HUES48 (cell line): ENCODE measurements at regions not wholly inside any gene's neighbourhood (a gene's known extent, or its start where the extent isn't known, plus 50 kb on each side); places are given as distances from the start of the nearest gene placed in this dataset.
"Not testable (repeated sequence)": the region's sequence is repeated elsewhere in the genome, so short reads cannot be mapped to it uniquely, and the experiment has no call there.

Experiments used
- H3K27ac ChIP-seq: one replicate; pipeline ENCODE4 v1.7.0; 2013; ENCODE audit warnings: low read depth, low read length, inconsistent platforms
- H3K27me3 ChIP-seq: 2 replicates; pipeline ENCODE4 v1.6.1; 2013; ENCODE audit warnings: mild to moderate bottlenecking, low read length; ENCODE audit not compliant: control insufficient read depth, insufficient read depth
- H3K36me3 ChIP-seq: 2 replicates; pipeline ENCODE4 v1.6.1; 2013; ENCODE audit warnings: low read length; ENCODE audit not compliant: control insufficient read depth, insufficient read depth
- H3K4me1 ChIP-seq: 2 replicates; pipeline ENCODE4 v1.6.1; 2013; ENCODE audit warnings: mild to moderate bottlenecking, low read length; ENCODE audit not compliant: control insufficient read depth, insufficient read depth
- H3K4me3 ChIP-seq: 2 replicates; pipeline ENCODE4 v1.5.1; 2013; ENCODE audit warnings: mild to moderate bottlenecking, low read depth, low read length
- H3K9ac ChIP-seq: 2 replicates; pipeline ENCODE4 v1.6.1; 2013; ENCODE audit warnings: mild to moderate bottlenecking, low read depth, low read length, moderate library complexity
- H3K9me3 ChIP-seq: 2 replicates; pipeline ENCODE4 v1.6.1; 2013; ENCODE audit warnings: low read length; ENCODE audit not compliant: control insufficient read depth, insufficient read depth

DNA sequence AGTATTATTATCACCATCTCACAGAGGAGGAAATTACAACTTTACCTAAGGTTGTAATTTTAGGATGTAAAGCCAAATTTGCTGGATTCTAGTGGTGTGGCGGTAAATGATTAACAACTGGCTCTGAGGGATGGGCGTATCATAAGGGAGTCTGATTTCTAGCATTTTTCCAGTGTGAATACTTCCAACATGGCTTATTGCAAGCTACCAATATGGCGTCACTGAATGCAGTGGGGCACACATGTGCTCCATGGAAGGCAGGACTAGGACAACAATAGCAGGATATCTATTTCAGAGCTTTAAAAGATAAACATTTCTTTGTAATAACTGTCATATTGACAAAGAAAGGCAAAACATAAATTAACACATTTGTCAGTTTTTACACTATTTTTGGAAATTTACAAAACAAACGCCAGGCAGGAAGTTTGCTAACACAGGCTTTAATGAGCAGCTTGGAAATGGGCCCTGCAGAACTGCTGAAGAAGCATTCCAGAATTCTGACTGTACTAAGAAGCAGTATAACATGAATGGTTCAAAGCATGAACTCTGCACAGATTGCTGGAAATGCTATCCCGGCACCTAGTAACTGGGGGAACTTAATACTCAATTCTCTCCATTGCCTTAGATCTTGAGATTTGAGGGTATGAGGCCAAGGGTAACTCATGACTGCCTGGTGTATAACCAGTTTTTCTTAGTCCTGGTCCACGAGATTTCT is 439.3 kb upstream of the MAP2 start:
- Histone ChIP-seq H3K27me3 (no peaks in the 10 kb centered on the region), H3K4me1 (peaks cover 1% of the 10 kb centered on the region), H3K36me3 (no peaks in the 10 kb centered on the region), H3K4me3 (no peak overlapping the region), H3K9me3 (no peaks in the 10 kb centered on the region), H3K27ac (no peak overlapping the region), H3K9ac (no peak overlapping the region)

DNA sequence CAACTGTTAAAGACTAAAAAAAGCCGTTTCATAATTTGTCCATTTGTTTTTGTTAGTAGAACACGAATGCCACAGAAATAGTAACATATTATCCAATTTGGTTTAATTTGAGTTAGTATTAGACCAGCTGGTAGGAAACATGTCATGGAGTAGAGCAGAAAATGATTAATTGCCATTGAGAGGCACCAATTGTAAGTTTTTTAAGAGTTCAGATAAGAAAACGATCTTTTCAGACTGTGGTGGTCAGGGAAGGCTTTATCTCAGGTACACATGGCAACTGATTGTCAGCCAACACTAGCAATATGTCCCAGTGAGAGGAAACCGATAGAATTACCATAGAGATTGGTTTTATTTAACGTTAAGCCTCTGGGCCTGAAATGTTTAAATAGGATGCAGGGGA is 438.2 kb upstream of the MAP2 start:
- Histone ChIP-seq H3K9me3 (no peaks in the 10 kb centered on the region), H3K36me3 (no peaks in the 10 kb centered on the region), H3K9ac (no peak overlapping the region), H3K4me3 (no peak overlapping the region), H3K4me1 (peaks cover 6% of the 10 kb centered on the region), H3K27ac (no peak overlapping the region), H3K27me3 (no peaks in the 10 kb centered on the region)

DNA sequence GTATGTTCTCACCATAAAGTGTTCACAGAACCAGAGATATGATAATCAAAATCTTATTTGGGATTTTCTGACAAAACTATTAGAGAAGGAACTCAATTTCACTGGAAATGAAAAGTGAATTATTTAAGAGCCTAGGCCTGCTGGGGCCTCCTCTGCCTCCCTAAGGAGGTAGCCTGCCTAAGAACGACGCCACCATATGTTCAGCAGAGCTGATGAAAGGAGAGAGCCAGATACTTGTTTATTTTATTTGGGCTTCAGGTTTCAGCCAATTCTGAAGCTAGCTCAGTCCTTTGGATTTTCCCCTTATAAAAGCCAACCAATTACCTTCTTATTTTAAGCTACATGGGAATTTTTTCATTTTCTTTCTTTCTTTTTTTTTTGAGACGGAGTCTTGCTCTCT is 433.1 kb upstream of the MAP2 start:
- Histone ChIP-seq H3K27me3 (no peaks in the 10 kb centered on the region), H3K9me3 (no peaks in the 10 kb centered on the region), H3K4me1 (peaks cover 6% of the 10 kb centered on the region), H3K9ac (no peak overlapping the region), H3K4me3 (no peak overlapping the region), H3K27ac (no peak overlapping the region), H3K36me3 (no peaks in the 10 kb centered on the region)

DNA sequence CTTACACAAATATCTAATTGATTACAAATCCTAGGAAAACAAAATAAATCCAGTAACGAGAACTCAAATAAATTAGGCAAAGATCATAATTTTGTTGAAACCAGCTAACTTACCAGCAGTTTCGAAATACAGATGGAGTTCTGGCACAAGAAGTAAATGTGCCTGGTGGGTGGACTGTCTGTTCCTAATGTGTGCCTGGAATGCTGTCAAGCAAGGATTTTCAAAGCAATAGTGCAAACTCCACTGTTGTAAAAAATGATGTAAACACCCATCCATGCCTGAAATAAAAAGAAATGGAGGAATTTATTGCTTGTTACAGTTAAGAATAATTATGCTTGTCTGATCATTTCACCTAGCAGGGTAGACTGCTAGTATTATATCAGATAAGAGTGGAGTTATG is 423.9 kb upstream of the MAP2 start:
- H3K27ac ChIP-seq = no peak overlapping the region
- no peaks in the 10 kb centered on the region; the same call in 1 of the 2 replicates for H3K9me3 ChIP-seq
- H3K36me3 ChIP-seq = no peaks in the 10 kb centered on the region
- H3K27me3 ChIP-seq = no peaks in the 10 kb centered on the region
- H3K9ac ChIP-seq = no peak overlapping the region
- no peaks in the 10 kb centered on the region for H3K4me1 ChIP-seq
- no peak overlapping the region for H3K4me3 ChIP-seq

DNA sequence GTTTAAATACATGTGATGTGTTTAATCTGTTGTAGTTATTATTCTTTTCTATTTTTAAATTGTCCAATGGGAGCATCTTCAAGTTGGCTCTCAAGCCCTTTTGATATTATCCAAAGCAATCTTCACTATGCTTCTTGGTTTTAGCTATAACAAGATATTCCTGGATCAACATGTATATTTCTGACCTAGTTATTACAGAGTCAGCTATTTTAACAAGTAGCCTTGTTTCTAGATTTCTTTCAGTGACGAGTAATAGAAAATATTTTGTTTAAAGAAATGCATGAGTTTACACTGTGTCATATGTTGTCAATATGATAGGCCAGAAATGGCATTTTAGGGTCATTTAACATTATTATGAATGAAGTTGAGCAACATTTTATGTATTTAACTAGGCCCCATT is 421.8 kb upstream of the MAP2 start:
- H3K9ac ChIP-seq = no peak overlapping the region
- H3K27me3 ChIP-seq = no peaks in the 10 kb centered on the region
- H3K4me1 ChIP-seq = no peaks in the 10 kb centered on the region
- no peak overlapping the region for H3K27ac ChIP-seq
- peaks cover 18% of the 10 kb centered on the region for H3K9me3 ChIP-seq
- no peak overlapping the region for H3K4me3 ChIP-seq
- H3K36me3 ChIP-seq = no peaks in the 10 kb centered on the region

DNA sequence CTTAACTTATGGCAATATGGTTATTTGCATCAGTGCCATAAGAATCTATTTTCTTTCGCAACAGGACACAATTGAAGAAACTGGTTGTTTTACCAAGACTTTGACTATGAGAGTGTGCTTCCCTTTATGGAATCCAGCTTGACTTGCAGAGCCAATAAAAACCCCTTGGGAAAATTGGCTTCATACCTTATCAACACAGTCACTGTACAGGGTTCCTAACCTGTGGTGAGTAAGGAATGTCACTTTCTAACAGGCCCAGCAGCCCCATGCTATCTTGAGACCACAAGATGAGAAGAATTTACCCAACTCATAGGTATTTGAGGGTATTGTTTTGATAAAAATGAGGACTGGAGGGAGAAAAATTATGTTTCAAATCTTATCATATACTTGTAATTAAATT is 418.5 kb upstream of the MAP2 start:
- peaks cover 9% of the 10 kb centered on the region for H3K4me1 ChIP-seq
- peaks cover 20% of the 10 kb centered on the region for H3K9me3 ChIP-seq
- H3K4me3 ChIP-seq = no peak overlapping the region
- H3K36me3 ChIP-seq = no peaks in the 10 kb centered on the region
- H3K27ac ChIP-seq = no peak overlapping the region
- H3K27me3 ChIP-seq = no peaks in the 10 kb centered on the region
- no peak overlapping the region for H3K9ac ChIP-seq

DNA sequence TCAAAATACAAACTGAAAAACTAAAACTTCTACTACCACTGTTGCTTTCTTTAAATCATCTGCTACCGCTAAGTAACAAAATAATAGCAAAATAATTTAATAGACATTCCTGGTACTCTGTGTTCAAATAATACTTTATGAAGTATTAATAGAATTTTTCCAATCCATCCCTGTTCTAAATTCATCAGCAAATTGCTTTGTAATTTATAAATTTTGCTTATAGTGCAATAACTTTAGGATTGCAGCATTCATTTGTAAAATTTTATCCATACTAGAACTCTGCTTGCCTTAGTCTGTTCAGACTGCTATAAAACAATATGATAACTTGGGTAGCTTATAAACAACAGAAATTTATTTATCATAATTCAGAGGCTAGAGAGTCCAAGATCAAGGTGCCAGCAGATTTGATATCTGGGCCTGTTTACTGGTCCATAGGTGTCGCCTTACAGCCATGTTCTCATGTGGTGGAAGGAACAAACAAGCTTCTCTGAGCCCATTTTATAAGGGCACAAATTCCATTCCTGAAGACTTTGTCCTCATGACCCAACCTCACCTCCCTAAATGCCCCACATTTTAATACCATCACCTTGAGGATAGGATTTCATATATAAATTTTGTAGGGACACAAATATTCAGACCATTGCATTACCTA is 415.1 kb upstream of the MAP2 start:
- H3K27me3 ChIP-seq = no peaks in the 10 kb centered on the region
- no peak overlapping the region for H3K27ac ChIP-seq
- no peaks in the 10 kb centered on the region for H3K36me3 ChIP-seq
- H3K9me3 ChIP-seq = peaks cover 20% of the 10 kb centered on the region
- no peak overlapping the region for H3K9ac ChIP-seq
- peaks cover 20% of the 10 kb centered on the region for H3K4me1 ChIP-seq
- no peak overlapping the region for H3K4me3 ChIP-seq

DNA sequence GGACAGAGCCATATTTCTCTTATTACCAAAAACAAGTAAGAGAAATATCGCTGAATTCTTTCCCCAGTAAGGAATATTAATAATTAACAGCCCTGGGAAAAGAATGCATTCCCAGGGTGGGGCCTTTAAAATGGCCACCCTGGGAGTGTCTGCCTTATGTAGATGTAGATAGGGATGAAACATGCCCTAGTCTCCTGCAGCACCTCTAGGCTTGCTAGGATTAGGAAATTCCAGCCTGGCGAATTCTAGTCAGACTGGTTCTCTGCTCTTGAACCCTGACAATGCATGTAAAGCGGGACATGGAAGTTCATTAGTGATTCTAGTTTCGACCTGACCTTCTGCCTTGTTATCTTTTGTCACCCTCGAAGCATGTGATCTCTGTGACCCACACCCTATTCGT is 405.2 kb upstream of the MAP2 start:
- not testable (repeated sequence) for H3K9ac ChIP-seq, H3K9me3 ChIP-seq, H3K4me1 ChIP-seq, H3K36me3 ChIP-seq, H3K27me3 ChIP-seq, H3K27ac ChIP-seq, H3K4me3 ChIP-seq

DNA sequence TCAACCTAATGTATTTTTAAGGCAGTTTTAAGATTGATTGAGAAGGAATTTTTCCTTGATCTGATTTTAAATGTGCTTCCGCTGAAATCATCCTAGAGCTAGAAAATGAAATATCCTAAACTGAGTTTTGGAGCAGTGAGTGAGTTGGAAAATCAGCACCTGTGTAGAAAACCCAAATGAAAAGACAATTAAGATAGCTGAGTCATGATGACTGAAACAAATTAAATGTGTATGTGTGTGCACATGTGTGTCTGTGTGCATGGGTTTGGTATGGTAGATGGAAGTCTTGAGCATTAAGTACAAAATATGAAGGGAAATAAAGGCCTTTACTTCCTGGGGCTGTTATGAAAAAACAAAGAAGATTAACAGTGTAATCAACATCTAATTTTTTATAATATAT is 394.6 kb upstream of the MAP2 start:
- no peak overlapping the region for H3K9ac ChIP-seq
- H3K36me3 ChIP-seq = no peaks in the 10 kb centered on the region

DNA sequence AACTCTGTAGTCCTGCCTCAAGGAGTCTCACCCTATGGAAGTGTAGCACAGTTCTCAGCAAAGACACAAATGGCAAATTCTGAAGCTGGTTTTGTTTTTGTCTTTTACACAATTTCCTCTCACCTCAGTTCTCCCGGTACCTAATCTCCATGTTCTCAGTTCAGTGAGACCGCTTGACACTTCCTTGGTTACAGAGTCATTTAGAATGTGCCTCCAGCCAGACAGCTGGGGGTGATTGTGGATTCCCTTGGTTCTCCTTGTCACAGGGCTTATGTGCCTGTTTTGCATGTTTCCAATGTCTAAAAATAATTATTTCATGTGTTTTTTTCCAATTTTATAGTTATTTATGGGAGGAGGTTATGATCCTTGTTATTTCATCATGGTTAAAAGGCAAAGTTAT is 379.5 kb upstream of the MAP2 start:
- no peak overlapping the region for H3K9ac ChIP-seq
- H3K36me3 ChIP-seq = no peaks in the 10 kb centered on the region
- no peaks in the 10 kb centered on the region for H3K9me3 ChIP-seq
- H3K27me3 ChIP-seq = no peaks in the 10 kb centered on the region
- no peak overlapping the region for H3K27ac ChIP-seq
- peaks cover 6% of the 10 kb centered on the region; the same call in 1 of the 2 replicates for H3K4me1 ChIP-seq
- H3K4me3 ChIP-seq = no peak overlapping the region

More for the DNA sequence above, 394.6 kb upstream of the MAP2 start:
- Histone ChIP-seq H3K4me3 (no peak overlapping the region), H3K27me3 (no peaks in the 10 kb centered on the region), H3K27ac (no peak overlapping the region), H3K9me3 (no peaks in the 10 kb centered on the region), H3K4me1 (no peaks in the 10 kb centered on the region)

DNA sequence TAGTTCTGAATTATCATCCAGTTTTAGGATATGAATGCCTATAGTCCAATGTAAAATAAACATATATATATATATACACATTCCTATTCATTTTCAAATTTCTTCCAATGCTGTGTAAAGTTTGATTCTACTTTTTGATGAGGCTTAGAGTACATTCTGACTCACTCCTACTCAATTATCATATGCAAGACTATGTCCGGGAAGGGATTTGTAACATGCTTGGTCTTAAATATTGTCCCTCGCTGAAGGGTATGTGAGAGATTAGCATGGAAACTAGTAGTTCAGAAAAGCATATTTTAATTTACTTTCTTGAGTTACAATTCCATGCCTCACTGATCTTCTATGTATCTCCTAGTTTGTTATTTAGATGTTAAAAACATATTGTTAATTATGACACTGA is 377.7 kb upstream of the MAP2 start:
- Histone ChIP-seq H3K9ac (no peak overlapping the region), H3K4me1 (peaks cover 6% of the 10 kb centered on the region; the same call in 1 of the 2 replicates), H3K36me3 (no peaks in the 10 kb centered on the region), H3K9me3 (no peaks in the 10 kb centered on the region), H3K27me3 (no peaks in the 10 kb centered on the region), H3K4me3 (no peak overlapping the region), H3K27ac (no peak overlapping the region)
